Keratinocyte (primary cell): ENCODE measurements at regions not wholly inside any gene's neighbourhood (a gene's known extent, or its start where the extent isn't known, plus 50 kb on each side); places are given as distances from the start of the nearest gene placed in this dataset.

Source experiments
- DNase-seq: peaks from one replicate; pipeline ENCODE4 v3.0.0-alpha.2; 2011; ENCODE audit warnings: low read depth, missing footprints, low spot score
- FAIRE-seq: peaks from 2 replicates; lab custom pipeline; 2011; peaks lifted over from hg19 to GRCh38; lab: Jason Lieb, UNC
- H2AFZ ChIP-seq: 2 replicates; pipeline ENCODE4 v1.6.0; 2012; ENCODE audit warnings: low read length, control low read depth, inconsistent platforms; ENCODE audit not compliant: control insufficient read depth
- H3K27ac ChIP-seq: 2 replicates; pipeline ENCODE4 v1.5.1; 2011; ENCODE audit warnings: low read length; ENCODE audit not compliant: control insufficient read depth, insufficient read depth
- H3K27me3 ChIP-seq: 3 replicates; pipeline ENCODE4 v1.6.0; 2011; ENCODE audit warnings: low read length; ENCODE audit not compliant: control insufficient read depth, insufficient read depth; ENCODE audit errors: extremely low read depth
- H3K36me3 ChIP-seq, 2 experiments: 2 replicates in 1 of 2; 3 replicates in 1 of 2; pipeline ENCODE4 v1.5.1; 2011; ENCODE audit warnings: low read length in 2 of 2, mild to moderate bottlenecking in 1 of 2; ENCODE audit not compliant: control insufficient read depth in 2 of 2, insufficient read depth in 2 of 2; ENCODE audit errors: extremely low read depth in 1 of 2
- H3K4me1 ChIP-seq: 3 replicates; pipeline ENCODE4 v1.5.1; 2011; ENCODE audit warnings: low read length; ENCODE audit not compliant: control insufficient read depth, insufficient read depth; ENCODE audit errors: extremely low read depth
- H3K4me2 ChIP-seq: 3 replicates; pipeline ENCODE4 v1.6.0; 2011; ENCODE audit warnings: low read depth, low read length; ENCODE audit not compliant: control insufficient read depth, insufficient read depth; ENCODE audit errors: extremely low read depth
- H3K4me3 ChIP-seq, 3 experiments: fragments of 200-600 bp in 1 of 3; sonication (generic) in 1 of 3; 2 replicates in 2 of 3; 3 replicates in 1 of 3; pipeline ENCODE4 v1.5.1; 2011 to 2016; ENCODE audit warnings: low read length in 3 of 3, mild to moderate bottlenecking in 3 of 3, control low read depth in 2 of 3, inconsistent platforms in 1 of 3, low read depth in 1 of 3, mixed read lengths in 1 of 3, mixed run types in 1 of 3, moderate library complexity in 1 of 3; ENCODE audit not compliant: control insufficient read depth in 2 of 3, insufficient read depth in 2 of 3; ENCODE audit errors: extremely low read depth in 1 of 3
- H3K79me2 ChIP-seq: 2 replicates; pipeline ENCODE4 v1.6.0; 2012; ENCODE audit warnings: low read length; ENCODE audit not compliant: control insufficient read depth, insufficient read depth
- H3K9ac ChIP-seq: 3 replicates; pipeline ENCODE4 v1.6.0; 2011; ENCODE audit warnings: low read length; ENCODE audit not compliant: control insufficient read depth, insufficient read depth; ENCODE audit errors: extremely low read depth
- H3K9me1 ChIP-seq: 3 replicates; pipeline ENCODE4 v1.6.0; 2011; ENCODE audit warnings: low read length; ENCODE audit not compliant: control insufficient read depth, insufficient read depth; ENCODE audit errors: extremely low read depth
- H3K9me3 ChIP-seq: 2 replicates; pipeline ENCODE4 v1.5.1; 2012; ENCODE audit warnings: low read depth, low read length; ENCODE audit not compliant: control insufficient read depth
- H4K20me1 ChIP-seq: 3 replicates; pipeline ENCODE4 v1.6.0; 2011; ENCODE audit warnings: low read length; ENCODE audit not compliant: control insufficient read depth, insufficient read depth; ENCODE audit errors: extremely low read depth
- EZH2 ChIP-seq: IDR thresholded peaks from one replicate; pipeline ENCODE4 v1.6.1; 2012; ENCODE audit warnings: inconsistent platforms, mild to moderate bottlenecking, low read length, moderate library complexity
- dilution Hi-C: fragments of 300-500 bp; cut with MboI; formaldehyde crosslinking; loops from one replicate; pipeline ENCODE4 v1.7.0; 2020; ENCODE audit warnings: low sequenced_read_pairs; ENCODE audit not compliant: extremely low pct_ligation_motif_present
- TF ChIP-seq, protein P1 (sequence below), 3 experiments: IDR thresholded peaks in 1 of 3; conservative IDR thresholded peaks in 1 of 3; optimal IDR thresholded peaks in 1 of 3; 2 replicates in 2 of 3; 3 replicates in 1 of 3; pipeline versions ENCODE3 to v1.5.1; 2011; ENCODE audit warnings: low read length in 3 of 3, mild to moderate bottlenecking in 3 of 3, moderate library complexity in 2 of 3, control low read depth in 1 of 3, inconsistent platforms in 1 of 3; ENCODE audit not compliant: insufficient read depth in 2 of 3; ENCODE audit errors: extremely low read depth in 1 of 3

DNA sequence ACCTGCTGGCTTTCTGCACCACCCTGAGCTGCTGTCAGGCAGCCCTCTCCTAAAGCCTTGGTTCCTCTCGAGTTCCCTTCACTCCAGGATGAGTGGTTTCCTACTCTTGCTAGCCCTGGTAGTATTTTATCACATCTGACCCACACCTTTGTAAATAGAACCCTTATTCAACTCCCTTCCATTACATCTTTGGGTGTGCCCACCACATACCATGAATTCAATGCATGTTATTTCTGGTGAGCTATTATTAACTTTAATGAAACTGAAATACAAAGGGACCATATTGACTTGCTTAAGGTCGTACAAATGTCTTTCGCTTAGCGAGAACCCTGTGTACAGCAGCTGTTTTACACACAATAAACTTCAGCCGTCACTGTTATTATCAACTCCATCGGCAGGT, 521.3 kb downstream of the GRIN2A start:
- no peak overlapping the region for H2AFZ ChIP-seq
- H4K20me1 ChIP-seq = no peaks in the 10 kb centered on the region
- no peak overlapping the region for H3K9ac ChIP-seq
- H3K27ac ChIP-seq = no peak overlapping the region
- no peak overlapping the region for H3K4me2 ChIP-seq
- no peaks in the 10 kb centered on the region for H3K9me1 ChIP-seq
- DNase-seq (no peak), FAIRE-seq (no peak)
- H3K4me1 ChIP-seq = no peaks in the 10 kb centered on the region
- no peaks in the 10 kb centered on the region for H3K9me3 ChIP-seq
- H3K36me3 ChIP-seq = no peaks in the 10 kb centered on the region
- no peak for TF ChIP-seq EZH2
- TF ChIP-seq, protein P1, sequence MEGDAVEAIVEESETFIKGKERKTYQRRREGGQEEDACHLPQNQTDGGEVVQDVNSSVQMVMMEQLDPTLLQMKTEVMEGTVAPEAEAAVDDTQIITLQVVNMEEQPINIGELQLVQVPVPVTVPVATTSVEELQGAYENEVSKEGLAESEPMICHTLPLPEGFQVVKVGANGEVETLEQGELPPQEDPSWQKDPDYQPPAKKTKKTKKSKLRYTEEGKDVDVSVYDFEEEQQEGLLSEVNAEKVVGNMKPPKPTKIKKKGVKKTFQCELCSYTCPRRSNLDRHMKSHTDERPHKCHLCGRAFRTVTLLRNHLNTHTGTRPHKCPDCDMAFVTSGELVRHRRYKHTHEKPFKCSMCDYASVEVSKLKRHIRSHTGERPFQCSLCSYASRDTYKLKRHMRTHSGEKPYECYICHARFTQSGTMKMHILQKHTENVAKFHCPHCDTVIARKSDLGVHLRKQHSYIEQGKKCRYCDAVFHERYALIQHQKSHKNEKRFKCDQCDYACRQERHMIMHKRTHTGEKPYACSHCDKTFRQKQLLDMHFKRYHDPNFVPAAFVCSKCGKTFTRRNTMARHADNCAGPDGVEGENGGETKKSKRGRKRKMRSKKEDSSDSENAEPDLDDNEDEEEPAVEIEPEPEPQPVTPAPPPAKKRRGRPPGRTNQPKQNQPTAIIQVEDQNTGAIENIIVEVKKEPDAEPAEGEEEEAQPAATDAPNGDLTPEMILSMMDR (optimal IDR thresholded peaks at IDR 0.05 in 1 of 3, IDR thresholded peaks at IDR 0.05 in 1 of 3, conservative IDR thresholded peaks at IDR 0.05 in 1 of 3; ENCODE audit: extremely low read depth in 1 of 3, insufficient read depth in 2 of 3, low read length in 3 of 3) = no peak
- no peaks in the 10 kb centered on the region for H3K27me3 ChIP-seq
- H3K4me3 ChIP-seq = no peak overlapping the region
- H3K79me2 ChIP-seq = no peaks in the 10 kb centered on the region
- dilution Hi-C loops = no loop called here

DNA sequence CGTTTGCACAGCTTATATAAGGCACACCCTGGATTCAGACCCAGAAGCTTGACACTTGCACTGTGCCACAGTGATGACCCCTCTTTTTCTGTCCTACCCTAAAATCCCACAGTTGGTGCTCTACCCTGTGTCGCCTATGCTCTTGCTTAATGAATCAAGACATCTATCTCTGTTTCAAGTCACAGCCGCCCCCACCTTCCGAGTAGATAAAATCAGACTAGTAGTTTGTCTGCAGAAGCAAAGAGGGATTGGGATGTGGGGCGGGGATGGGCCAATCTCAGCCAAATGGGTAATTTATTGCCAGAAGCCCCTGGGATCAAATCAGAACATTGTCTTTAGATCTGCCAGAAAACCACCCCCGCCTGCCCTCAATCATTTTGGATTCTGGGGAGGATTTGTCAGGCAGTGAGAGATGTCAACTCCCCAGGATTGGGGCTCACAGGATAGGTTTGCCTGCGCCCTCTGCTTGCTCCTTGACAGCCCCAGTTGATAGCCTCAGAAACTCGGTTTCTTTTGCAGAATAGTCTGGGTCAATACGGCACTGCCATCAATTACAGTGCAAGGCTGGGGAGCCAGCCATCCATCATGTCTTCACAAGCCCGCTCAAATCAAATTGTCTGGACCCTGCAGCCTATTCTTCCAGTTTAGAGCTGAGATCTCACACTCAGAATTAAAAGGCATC, 520.8 kb downstream of the GRIN2A start:
- TF ChIP-seq, protein P1 (optimal IDR thresholded peaks at IDR 0.05 in 1 of 3, IDR thresholded peaks at IDR 0.05 in 1 of 3, conservative IDR thresholded peaks at IDR 0.05 in 1 of 3; ENCODE audit: extremely low read depth in 1 of 3, insufficient read depth in 2 of 3, low read length in 3 of 3) = no peak
- TF ChIP-seq EZH2 = no peak
- no peak for FAIRE-seq
- dilution Hi-C loops = no loop called here

More for the DNA sequence above, 520.8 kb downstream of the GRIN2A start:
- H3K4me3 ChIP-seq = no peak overlapping the region
- no peaks in the 10 kb centered on the region for H4K20me1 ChIP-seq
- no peaks in the 10 kb centered on the region for H3K4me1 ChIP-seq
- H3K9ac ChIP-seq = no peak overlapping the region
- no peak overlapping the region for H2AFZ ChIP-seq
- no peak overlapping the region for H3K4me2 ChIP-seq
- no peaks in the 10 kb centered on the region for H3K27me3 ChIP-seq
- no peak overlapping the region for H3K27ac ChIP-seq
- H3K9me3 ChIP-seq = no peaks in the 10 kb centered on the region
- H3K9me1 ChIP-seq = no peaks in the 10 kb centered on the region
- no peak for DNase-seq
- no peaks in the 10 kb centered on the region for H3K79me2 ChIP-seq
- H3K36me3 ChIP-seq = no peaks in the 10 kb centered on the region
